ENCODE measurements at regions not wholly inside any gene's neighbourhood (a gene's known extent, or its start where the extent isn't known, plus 50 kb on each side); places are given as distances from the start of the nearest gene placed in this dataset.

- no peak for DNase-seq
These were observed 205.5 kb downstream of the USP12 start for GRCh38 chr13:26965952-26966700.

GRCh38 chr13:26964278-26965250 is 204.0 kb upstream of the GPR12 start:
- peak; percentile 62 for DNase-seq

- DNase-seq = no peak
These were observed 202.1 kb upstream of the GPR12 start for GRCh38 chr13:26962671-26963070.

- DNase-seq = no peak
These were observed 201.5 kb upstream of the GPR12 start for GRCh38 chr13:26961890-26962615.

- DNase-seq = no peak
These were observed 196.6 kb upstream of the GPR12 start for GRCh38 chr13:26957182-26957581.

- no peak for DNase-seq
These were observed 196.0 kb upstream of the GPR12 start for GRCh38 chr13:26956522-26957142.

GRCh38 chr13:26954976-26955375 is 194.4 kb upstream of the GPR12 start:
- DNase-seq = no peak

GRCh38 chr13:26953291-26953690 is 192.7 kb upstream of the GPR12 start:
- DNase-seq = no peak

GRCh38 chr13:26952551-26953143 is 192.1 kb upstream of the GPR12 start:
- no peak for DNase-seq

- no peak for DNase-seq
These were observed 191.1 kb upstream of the GPR12 start for GRCh38 chr13:26951581-26952177.

GRCh38 chr13:26950968-26951367 is 190.4 kb upstream of the GPR12 start:
- no peak for DNase-seq

GRCh38 chr13:26950546-26950945 is 190.0 kb upstream of the GPR12 start:
- DNase-seq = no peak

- no peak for DNase-seq
These were observed 189.3 kb upstream of the GPR12 start for GRCh38 chr13:26949701-26950502.

- DNase-seq = no peak
These were observed 187.8 kb upstream of the GPR12 start for GRCh38 chr13:26948353-26948752.

- DNase-seq = peak; percentile 56
These were observed 186.2 kb upstream of the GPR12 start for GRCh38 chr13:26946684-26947343.

GRCh38 chr13:26943748-26944147 is 183.2 kb upstream of the GPR12 start:
- no peak for DNase-seq

- no peak for DNase-seq
These were observed 181.6 kb upstream of the GPR12 start for GRCh38 chr13:26942184-26942583.

- DNase-seq = peak; percentile 77
These were observed 181.0 kb upstream of the GPR12 start for GRCh38 chr13:26941345-26942174.

GRCh38 chr13:26934096-26934495 is 173.5 kb upstream of the GPR12 start:
- no peak for DNase-seq

GRCh38 chr13:26932465-26932864 is 171.9 kb upstream of the GPR12 start:
- no peak for DNase-seq
